NCI-H2171 treated with DMSO at 0.1 percent for 48 hours (cell line): ENCODE measurements at regions not wholly inside any gene's neighbourhood (a gene's known extent, or its start where the extent isn't known, plus 50 kb on each side); places are given as distances from the start of the nearest gene placed in this dataset.
"Not testable (repeated sequence)": the region's sequence is repeated elsewhere in the genome, so short reads cannot be mapped to it uniquely, and the experiment has no call there.

Experiments used
- DNase-seq: peaks from one replicate; lab custom pipeline; 2025; lab: John Stamatoyannopoulos, UW

GRCh38 chr5:162990063-162990462 lies 447.3 kb upstream of the CCNG1 start:
- DNase-seq, result no peak

GRCh38 chr5:162990856-162991497 lies 446.4 kb upstream of the CCNG1 start:
- no peak for DNase-seq

GRCh38 chr5:162995568-162995967 lies 441.8 kb upstream of the CCNG1 start:
- DNase-seq, result no peak

- DNase-seq, result no peak
Measured at GRCh38 chr5:162996053-162996452, 441.3 kb upstream of the CCNG1 start.

GRCh38 chr5:163005949-163006348 lies 431.4 kb upstream of the CCNG1 start:
- no peak for DNase-seq

- no peak for DNase-seq
Measured at GRCh38 chr5:163022582-163023128, 414.7 kb upstream of the CCNG1 start.

GRCh38 chr5:163023846-163024245 lies 413.5 kb upstream of the CCNG1 start:
- DNase-seq, result no peak

GRCh38 chr5:163024936-163025335 lies 412.5 kb upstream of the CCNG1 start:
- DNase-seq, result no peak

- no peak for DNase-seq
Measured at GRCh38 chr5:163033656-163034055, 403.7 kb upstream of the CCNG1 start.

GRCh38 chr5:163041254-163041653 lies 396.1 kb upstream of the CCNG1 start:
- no peak for DNase-seq

GRCh38 chr5:163079618-163080017 lies 357.8 kb upstream of the CCNG1 start:
- DNase-seq, result no peak

GRCh38 chr5:163089230-163089629 lies 348.2 kb upstream of the CCNG1 start:
- DNase-seq, result no peak

GRCh38 chr5:163089926-163090325 lies 347.5 kb upstream of the CCNG1 start:
- no peak for DNase-seq

- no peak for DNase-seq
Measured at GRCh38 chr5:163094492-163095180, 342.8 kb upstream of the CCNG1 start.

- DNase-seq, result no peak
Measured at GRCh38 chr5:163104464-163104863, 332.9 kb upstream of the CCNG1 start.

- DNase-seq, result no peak
Measured at GRCh38 chr5:163105456-163105855, 331.9 kb upstream of the CCNG1 start.

- no peak for DNase-seq
Measured at GRCh38 chr5:163106098-163106497, 331.3 kb upstream of the CCNG1 start.

GRCh38 chr5:163108351-163108750 lies 329.0 kb upstream of the CCNG1 start:
- no peak for DNase-seq

- DNase-seq, result no peak
Measured at GRCh38 chr5:163115011-163115410, 322.4 kb upstream of the CCNG1 start.

GRCh38 chr5:163116618-163117017 lies 320.8 kb upstream of the CCNG1 start:
- DNase-seq, result not testable (repeated sequence)

- DNase-seq, result no peak
Measured at GRCh38 chr5:163134061-163134460, 303.3 kb upstream of the CCNG1 start.

- no peak for DNase-seq
Measured at GRCh38 chr5:163135849-163136248, 301.5 kb upstream of the CCNG1 start.

GRCh38 chr5:163161512-163161911 lies 275.9 kb upstream of the CCNG1 start:
- no peak for DNase-seq

- DNase-seq, result no peak
Measured at GRCh38 chr5:163162645-163163044, 274.8 kb upstream of the CCNG1 start.
